ENCODE measurements at regions not wholly inside any gene's neighbourhood (a gene's known extent, or its start where the extent isn't known, plus 50 kb on each side); places are given as distances from the start of the nearest gene placed in this dataset.
"Not testable (repeated sequence)": the region's sequence is repeated elsewhere in the genome, so short reads cannot be mapped to it uniquely, and the experiment has no call there.

DNA sequence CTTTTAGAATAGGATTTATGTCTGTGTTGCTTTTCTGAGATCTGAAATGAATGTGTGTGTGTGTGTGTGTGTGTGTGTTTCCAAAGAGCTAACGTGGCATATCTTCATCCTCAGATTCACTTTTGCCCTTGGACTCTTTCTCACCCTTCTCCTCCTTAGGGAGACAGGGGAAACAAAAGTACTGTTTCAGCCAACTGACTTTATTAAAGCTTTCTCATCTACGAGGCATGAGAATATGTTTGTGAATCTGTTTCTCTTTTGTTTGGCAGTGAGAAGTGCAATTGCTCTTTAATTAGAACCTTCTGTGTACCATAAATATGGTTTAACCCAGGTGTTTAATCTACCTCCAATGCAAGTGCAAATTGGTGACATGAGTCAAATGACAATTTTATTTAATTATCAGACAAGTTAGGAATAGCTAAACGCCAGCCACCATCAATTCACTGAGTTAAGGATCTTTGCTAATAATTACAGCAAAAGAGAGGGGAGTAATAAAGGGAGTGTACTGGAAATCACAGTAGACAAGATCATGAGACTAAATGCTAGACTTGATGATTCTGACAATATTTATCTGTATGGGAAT, 186.4 kb upstream of the COL3A1 start:
- DNase-seq (ENCODE audit: low spot score), result no peak

DNA sequence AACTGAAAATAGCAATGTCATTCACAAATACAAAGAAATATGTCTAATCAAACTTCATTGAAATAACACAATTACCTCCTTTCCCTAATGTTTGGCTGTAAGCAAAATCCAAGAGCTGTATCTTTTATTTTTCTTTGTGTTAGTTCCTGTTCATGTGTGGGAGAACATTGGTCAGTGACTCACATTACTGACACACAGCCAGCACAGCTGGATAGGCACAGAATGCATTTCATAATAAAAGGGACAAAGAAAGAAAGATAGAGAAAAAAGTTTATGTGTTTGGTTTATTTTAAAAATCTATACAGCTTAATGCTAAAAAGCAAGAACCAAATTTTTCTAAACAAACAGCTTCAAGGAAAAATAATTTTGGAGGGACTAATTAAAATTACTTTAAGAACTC, 185.6 kb upstream of the COL3A1 start:
- peak; percentile 10 for DNase-seq (ENCODE audit: low spot score)

DNA sequence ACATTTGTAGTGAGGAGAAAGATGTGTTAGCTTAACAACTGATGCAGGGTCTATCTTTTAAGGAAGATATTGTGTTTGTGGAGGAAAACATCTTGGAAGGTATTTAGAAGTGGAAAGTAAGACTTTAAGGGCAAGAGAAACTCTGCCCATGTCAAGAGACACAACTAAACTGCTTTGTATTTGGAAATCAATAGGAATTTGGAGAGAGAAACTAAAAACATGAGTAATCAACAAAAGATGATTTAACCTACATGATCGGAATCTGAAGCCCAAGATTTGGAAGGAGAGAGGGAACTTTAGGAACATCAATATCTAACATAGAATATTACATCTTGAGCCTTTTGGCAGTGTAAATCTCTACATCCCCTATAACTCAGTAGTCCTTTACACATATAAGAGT, 184.2 kb upstream of the COL3A1 start:
- no peak for DNase-seq (ENCODE audit: low spot score)

DNA sequence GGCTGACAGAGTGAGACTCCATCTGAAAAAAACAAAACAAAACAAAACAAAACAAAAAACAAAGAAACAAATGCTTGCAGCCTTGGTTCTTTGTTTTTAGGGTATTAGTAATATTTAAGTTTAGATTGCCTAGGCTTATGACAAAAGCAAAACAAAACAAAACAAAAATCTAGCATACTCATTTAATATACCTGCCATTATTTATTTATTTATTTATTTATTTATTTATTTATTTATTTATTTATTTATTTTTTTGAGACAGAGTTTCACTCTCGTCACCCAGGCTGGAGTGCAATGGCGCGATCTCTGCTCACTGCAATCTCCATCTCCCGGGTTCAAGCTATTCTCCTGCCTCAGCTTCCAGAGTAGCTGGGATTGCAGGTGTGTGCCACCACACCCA, 179.7 kb upstream of the COL3A1 start:
- not testable (repeated sequence) for DNase-seq (ENCODE audit: low spot score)

DNA sequence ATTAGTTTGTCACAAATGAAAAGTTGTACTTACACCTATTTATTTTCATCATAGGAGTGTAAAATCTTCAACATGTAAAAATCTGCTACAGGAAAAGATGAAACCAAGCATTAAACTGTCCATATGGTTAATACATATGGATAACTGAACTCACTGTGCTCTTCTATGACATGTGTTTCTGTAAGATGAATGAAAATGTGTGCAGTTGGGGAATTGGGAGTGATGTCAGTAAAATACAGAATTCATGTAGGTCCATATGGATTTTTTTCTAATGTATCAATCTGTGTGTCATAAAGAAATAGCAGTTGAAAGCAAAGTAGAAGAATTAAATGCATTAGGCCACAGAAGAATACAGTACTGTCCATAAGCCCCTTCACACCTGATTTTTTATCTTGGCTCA, 178.4 kb upstream of the COL3A1 start:
- no peak for DNase-seq (ENCODE audit: low spot score)

DNA sequence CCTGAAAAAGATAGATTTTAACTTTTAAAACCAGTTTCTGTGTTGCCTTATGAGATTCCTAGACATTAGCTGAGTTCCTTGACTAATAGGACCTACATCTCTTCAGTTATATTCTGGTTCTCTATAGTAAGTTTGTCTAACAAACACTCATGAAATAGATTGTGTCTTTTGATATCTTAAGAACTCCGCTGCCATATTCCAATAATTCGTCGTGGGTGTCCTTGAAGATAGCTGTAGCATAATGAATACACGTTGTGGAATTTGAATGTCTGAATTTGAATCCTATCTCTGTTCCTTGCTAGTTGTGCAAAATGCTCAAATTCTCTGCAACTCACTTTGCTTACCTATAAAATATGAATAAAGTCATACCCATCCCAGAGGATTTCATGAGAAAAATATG, 176.8 kb upstream of the COL3A1 start:
- no peak for DNase-seq (ENCODE audit: low spot score)

DNA sequence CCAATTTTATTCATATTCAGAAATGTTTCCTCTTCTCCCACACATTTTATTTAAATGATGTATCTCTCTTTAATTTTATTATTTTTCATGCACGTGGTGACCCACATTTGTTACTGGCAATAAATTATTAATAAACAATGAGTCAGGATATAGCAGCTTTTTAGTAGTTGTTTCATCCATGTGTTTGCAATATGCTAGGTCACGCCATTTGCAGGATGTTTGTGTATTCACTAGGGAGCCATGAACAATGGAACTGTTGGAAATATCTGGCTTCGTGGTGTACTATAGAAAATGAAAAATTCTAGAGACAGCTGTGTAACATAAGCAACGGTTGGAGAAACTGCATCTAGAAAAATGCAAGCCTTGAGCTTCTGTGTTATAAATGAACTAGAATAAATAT, 176.0 kb upstream of the COL3A1 start:
- DNase-seq (ENCODE audit: low spot score), result no peak

DNA sequence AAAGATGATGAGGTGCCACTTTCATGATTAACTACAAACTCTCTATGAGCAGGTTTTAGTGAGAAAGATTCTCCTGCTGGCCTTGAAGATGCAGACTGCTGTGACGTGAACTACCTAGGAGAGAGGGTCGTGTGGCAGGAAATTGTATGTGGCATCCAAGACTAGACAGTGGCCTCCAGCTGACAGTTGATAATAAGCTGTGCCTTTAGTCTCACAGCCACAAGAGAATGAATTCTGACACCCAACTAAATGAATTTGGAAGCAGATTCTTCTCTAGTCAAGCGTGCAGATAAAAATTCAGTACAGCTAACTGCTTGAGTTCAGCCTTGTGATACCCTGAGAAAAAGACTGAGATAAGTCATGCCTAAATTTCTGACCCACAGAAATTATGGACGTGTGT, 169.0 kb upstream of the COL3A1 start:
- no peak for DNase-seq (ENCODE audit: low spot score)

DNA sequence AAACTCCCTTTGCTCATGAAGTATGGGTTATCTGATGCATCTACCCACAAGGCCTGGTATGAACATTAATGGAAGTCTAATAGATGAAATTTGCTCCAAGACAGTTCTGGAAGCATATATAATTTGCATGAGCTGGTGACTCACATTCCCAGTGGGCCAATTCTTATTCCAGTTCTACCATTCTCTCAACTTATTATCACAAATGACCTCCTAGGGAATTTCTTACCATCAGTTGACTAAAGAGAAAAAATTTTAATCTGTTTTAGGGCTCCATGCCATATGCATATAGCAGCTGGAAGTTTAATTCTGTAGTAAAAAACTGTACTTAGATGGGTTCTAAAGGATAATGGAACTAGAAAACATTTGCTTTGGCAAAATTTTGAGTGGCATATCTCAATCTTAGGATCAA, 165.2 kb upstream of the COL3A1 start:
- DNase-seq (ENCODE audit: low spot score), result no peak

DNA sequence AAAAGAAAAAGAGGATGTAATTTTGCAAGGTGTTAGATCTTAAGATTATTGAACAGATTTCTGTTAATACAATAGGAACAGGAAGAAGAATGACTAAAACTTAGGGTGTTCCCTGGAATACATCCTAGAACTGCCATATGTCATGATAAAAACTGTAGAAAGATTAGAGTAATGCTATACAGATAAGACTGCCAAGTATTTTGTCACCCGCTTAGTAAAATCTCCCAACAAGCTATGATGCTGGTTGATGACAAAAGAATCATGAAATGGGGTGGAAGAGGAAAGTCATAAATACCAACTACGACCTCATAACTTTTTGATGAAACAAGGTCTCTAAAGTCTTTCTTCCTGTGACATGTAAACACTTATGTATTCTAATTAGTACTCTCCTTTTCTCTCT, 163.6 kb upstream of the COL3A1 start:
- peak; percentile 21 for DNase-seq (ENCODE audit: low spot score)

DNA sequence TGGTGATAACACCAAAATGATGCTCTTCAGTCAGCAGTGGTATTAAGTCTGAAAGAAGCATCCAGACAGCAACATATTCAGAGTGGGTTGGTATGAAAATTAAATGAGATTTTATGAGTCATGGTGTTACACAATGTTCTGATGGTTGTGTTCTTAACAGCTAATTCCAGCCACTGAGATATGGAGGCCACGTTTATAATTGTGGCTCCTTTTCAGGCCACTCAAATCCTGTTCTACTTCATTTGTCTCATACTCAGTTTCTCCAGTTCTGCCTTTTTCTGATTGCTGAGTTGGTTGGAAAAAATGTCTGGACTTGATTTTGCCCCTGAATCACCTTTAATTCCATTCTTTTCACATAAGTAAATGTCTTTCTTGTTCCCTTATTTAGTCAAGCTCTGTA, 162.7 kb upstream of the COL3A1 start:
- DNase-seq (ENCODE audit: low spot score), result peak; percentile 42

DNA sequence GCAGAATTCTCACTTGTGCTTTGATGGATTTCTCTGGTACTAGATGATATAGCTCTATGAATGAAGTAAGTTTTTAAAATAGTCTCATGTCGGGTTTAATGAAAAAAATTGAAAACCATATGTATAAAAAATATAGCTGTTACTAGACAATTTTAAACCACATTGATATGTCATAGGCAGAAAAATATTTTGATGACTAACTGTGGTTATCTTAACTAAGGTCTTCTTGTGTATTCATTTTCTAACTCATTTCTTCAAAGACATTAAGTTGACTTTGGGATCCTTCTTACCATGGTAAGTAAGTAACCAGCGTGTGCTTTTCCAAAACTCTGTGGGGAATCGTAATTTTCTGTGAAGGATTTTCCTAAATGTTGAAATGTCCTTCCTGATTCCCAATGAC, 160.9 kb upstream of the COL3A1 start:
- DNase-seq (ENCODE audit: low spot score), result no peak

DNA sequence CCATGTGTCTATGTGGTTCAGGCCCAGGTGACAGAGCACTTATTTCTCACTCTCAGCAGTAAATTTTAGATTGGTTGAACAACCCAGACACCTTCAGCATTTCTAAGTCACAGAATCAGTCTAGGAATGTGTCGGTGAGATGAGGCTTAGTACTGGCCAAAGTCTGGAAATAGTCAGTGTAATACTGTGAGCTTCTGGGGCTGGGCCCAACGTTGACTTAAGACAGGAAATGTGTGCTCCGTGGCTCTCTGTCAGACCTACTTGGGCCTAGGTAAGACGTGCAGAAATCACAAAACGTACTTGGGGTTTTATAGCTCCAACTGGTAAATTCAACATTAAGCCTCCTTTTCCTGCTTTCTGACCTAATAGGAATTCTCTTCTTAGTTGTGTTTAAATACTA, 160.3 kb upstream of the COL3A1 start:
- no peak for DNase-seq (ENCODE audit: low spot score)

DNA sequence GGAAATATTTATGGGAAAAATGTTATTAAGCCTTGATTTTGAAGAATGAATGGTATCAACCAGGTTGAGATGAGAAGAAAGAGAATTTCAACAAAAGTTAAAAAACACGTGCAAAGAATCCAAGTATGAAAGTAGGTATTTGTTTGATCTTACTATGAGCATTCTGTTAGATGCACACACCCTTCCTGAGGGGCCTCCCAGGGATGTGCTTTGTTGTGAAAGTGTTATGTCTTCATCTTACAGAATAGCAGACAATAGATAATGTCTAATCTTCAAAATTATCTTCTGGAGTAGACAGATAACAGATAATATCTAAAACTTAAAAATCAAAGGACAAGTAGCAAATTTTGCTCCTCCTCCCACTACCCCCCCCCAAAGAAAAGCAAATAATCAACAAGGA, 155.2 kb upstream of the COL3A1 start:
- no peak for DNase-seq (ENCODE audit: low spot score)

DNA sequence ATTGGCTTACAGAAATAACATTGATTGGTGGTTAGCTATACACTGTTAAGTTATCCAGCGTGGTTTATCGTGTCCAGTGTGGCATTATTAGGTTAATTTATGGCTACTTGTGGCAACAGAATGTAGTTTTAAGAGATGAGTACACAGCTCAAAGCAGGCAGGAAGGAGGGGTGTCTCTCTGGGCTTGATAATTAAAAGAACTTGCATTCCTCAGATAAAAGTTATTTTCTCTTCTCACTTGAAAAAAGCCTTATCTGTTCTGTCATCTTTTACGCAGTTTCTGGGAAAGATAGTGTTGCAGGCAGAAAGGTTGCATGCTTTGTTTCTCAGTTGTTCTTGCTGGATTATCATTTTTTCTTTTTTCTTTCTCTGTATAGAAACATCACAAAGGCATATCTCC, 154.4 kb upstream of the COL3A1 start:
- DNase-seq (ENCODE audit: low spot score), result no peak

DNA sequence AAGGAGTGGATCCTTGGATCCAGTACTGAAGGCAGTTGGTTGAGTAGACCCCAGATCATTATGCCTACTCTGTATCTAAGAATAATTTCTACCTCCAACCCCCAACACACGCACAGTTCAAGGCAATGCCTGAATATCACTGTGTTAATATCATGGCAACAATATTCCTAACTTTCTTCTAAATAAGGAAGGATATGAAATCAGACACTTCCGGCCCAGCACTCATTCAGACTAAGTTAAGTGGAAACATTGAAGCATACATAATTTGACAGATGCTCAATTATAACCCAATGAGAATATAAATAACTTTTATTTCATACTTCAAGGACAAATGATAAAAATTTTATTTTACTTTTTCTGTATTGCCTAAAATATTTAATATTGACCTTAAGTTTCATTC, 153.6 kb upstream of the COL3A1 start:
- no peak for DNase-seq (ENCODE audit: low spot score)

DNA sequence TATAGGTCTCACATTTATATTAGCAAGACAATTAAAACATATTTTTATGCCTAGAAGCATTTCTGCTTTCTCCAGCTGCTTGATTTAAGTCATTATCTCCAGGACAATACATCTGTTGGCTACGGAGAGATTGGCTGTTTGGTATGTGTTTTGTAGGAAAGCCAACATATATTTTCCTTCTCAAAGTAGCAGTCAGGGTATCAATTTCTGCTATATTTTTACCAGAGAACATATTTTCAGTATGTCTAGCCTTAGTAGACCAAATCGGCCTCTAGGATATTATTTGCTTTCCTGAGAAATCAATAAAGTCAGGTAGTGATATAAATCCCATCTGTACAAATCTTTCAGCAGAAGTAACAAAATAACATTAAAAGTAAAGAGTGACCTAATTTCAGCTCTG, 150.0 kb upstream of the COL3A1 start:
- no peak for DNase-seq (ENCODE audit: low spot score)

DNA sequence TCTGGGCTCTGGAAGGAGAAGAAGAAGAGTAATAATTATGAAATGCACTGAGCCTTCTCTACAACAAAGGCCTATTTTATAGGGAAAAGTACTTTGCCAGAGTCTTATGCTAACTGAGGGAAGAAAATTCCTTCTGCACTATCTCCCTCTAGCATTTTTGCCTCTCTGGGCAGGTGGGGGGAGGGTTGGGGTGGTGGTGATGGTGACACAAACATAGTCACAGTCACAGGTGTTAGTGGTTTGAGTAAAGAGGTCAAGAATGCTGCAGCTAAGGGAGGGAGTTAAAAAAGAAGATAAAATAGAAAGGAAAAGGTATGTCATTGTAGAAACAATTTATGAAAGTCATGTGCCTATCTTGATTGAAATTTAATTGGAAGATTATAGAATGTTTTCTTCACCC, 140.8 kb upstream of the COL3A1 start:
- no peak for DNase-seq (ENCODE audit: low spot score)

DNA sequence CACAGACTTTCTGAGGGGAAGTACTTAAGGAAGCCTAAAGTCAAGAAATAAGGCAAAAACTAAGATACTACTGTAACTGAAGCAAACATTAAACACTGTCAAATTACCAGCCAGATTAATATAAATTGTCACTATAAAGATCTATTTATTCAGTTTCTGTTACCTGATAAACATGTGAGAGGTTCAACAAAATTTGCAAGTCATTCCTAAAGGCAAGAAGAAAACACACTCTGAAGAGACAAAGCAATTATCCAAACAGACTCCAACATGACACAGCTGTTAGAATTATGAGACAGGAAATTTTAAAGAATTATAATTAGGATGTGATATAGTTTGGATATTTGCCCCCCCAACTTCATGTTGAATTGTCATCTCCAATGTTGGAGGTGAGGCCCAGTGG, 140.4 kb upstream of the COL3A1 start:
- DNase-seq (ENCODE audit: low spot score), result no peak

DNA sequence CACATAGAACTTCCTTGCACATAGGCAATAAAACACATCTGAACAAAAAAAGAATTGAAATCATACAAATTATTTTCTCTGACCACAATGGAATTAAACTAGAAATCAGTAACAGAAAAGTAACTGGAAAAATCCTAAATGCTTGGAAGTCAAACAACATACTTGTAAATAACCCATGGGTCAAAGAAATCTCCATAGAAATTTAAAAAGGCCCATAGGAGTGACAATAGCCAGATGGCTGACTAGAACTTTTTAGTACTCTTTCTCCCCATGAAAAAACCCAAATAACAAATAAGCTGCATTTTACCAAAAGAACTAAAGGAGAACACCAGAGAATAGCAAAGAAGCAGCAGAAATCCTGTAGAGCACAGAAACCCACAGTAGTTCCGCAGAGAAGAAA, 139.2 kb upstream of the COL3A1 start:
- DNase-seq (ENCODE audit: low spot score), result no peak

DNA sequence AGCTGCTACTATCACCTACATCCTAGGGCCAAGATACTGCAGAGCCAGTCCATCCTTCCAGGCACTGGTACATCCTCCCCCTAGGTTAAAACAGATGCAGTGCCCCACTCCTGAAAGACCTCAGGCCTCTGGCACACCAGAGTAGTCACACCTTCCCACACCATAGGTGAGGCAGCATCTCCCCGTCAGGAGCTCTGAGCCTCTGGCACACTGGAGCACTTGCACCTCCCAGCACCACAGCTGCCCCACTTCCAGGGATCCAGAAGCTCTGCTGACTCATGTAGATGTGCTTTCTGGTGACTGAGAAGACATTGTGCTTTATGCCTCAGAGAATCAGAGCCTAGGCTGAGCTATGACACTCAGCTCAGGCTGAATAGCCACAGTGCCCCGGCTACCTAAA, 138.4 kb upstream of the COL3A1 start:
- no peak for DNase-seq (ENCODE audit: low spot score)

DNA sequence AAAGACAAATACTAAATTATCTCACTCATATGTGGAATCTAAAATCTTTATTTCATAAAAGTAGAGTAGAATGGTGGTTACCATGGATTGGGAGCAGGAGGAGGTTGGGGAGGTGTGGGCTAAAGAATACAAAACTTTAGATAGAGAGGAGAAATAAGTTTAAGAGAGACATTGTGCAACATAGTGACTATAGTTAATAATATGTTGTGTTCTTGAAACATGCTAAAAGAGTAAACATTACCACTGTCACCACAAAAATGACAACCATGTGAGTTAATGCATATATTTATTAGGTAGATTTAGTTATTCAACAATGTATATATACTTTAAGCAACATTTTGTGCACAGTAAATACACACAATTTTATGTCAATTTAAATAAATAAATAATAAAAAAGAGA, 128.5 kb upstream of the COL3A1 start:
- DNase-seq (ENCODE audit: low spot score), result no peak

DNA sequence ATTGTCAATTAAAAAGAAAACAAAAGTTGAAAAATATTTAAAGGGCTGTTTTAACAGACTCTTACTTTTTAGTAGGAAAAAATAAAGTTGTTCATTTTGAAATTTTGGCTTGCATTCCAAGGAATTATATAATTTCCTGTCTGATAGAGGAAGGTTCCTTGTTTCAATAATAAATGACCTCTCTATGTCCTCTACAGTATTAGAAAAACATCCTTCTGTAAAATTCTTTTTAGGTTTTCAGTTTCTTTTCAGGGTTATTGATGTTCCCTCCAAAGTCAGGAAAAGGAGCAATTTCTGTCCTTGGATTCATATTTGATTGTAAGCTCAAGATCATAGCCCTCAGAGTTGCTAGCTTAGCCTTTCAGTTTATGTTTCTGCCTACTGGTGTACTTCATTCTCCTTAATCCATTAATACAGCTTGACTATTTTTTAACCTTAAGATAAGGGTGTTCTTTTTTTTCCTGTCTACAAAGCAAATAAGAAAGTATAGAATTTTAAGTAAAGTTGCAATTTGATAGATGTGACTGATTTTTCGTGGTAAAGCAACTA, 125.2 kb upstream of the COL3A1 start:
- DNase-seq (ENCODE audit: low spot score), result no peak

DNA sequence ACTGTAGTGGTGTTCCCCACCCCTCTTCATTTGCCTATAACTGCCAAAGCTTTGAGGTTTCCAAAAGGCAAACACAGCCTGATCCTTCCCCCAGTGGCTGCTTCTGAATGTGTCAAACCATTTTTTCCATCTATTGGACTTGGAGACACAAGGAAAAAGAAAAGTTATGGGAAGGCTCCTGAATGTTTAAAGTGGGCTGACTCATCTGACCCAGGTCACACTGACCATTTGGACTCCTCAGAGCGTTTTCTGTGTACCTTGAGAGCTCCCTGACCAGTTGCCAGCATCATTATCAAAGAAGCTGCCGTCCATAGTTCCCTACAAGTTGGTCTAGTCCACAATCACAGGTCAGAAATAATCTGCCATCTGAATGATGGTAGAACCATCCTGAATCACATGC, 123.4 kb upstream of the COL3A1 start:
- DNase-seq (ENCODE audit: low spot score), result no peak

DNA sequence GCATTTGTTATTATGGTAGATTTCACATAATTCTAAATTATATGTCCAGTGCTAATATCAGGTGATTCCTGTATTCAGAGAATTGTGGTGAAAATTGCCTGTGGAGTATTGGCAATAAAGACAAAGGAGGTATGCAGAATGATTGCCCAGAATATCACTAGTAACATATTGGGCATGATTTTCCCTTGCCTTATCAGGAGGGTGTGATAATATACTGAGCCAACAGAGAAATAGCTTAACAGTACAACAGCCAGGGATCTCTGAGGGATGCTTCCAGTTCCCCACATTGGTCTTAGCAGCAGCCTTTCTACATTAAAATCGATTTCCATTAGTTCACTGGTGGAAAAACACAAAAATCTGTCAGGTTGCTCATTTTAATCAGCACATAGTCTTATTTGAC, 122.9 kb upstream of the COL3A1 start:
- DNase-seq (ENCODE audit: low spot score), result no peak

Measured in Ammon's horn (tissue), 1 donor.